ENCODE measurements at regions not wholly inside any gene's neighbourhood (a gene's known extent, or its start where the extent isn't known, plus 50 kb on each side); places are given as distances from the start of the nearest gene placed in this dataset.

GRCh38 chr3:170709046-170709445, 123.2 kb upstream of the SLC7A14 start:
- TF ChIP-seq USF2 (IDR thresholded peaks at IDR 0.05; ENCODE audit: borderline replicate concordance, low read depth, low read length) (no peak), TAF1 (IDR thresholded peaks at IDR 0.05; ENCODE audit: borderline replicate concordance, low read depth, low read length) (no peak), CTCF (IDR thresholded peaks at IDR 0.05) (no peak), CHD2 (IDR thresholded peaks at IDR 0.05; ENCODE audit: low read length, partially characterized antibody) (no peak), EZH2phosphoT487 (IDR thresholded peaks at IDR 0.05; ENCODE audit: borderline replicate concordance, low read depth) (no peak), SMC3 (IDR thresholded peaks at IDR 0.05; ENCODE audit: low read depth, low read length) (no peak), MAX (IDR thresholded peaks at IDR 0.05; ENCODE audit: low read depth) (no peak), EP300 (IDR thresholded peaks at IDR 0.05; ENCODE audit: borderline replicate concordance in 1 of 2, low read depth in 1 of 2, low read length in 1 of 2) (no peak), POLR2AphosphoS5 (IDR thresholded peaks at IDR 0.05; ENCODE audit: low read depth, low read length) (no peak), REST (IDR thresholded peaks at IDR 0.05; ENCODE audit: low read depth, low read length) (no peak), YY1 (IDR thresholded peaks at IDR 0.05; ENCODE audit: low read depth) (no peak), NRF1 (IDR thresholded peaks at IDR 0.05; ENCODE audit: low read depth, low read length) (no peak)

All from SK-N-SH (cell line).